HCT116 (cell line): ENCODE measurements at regions not wholly inside any gene's neighbourhood (a gene's known extent, or its start where the extent isn't known, plus 50 kb on each side); places are given as distances from the start of the nearest gene placed in this dataset.

ENCODE experiments used
- ATF3 ChIP-seq: IDR thresholded peaks from 2 replicates; pipeline ENCODE4 v1.6.1; 2012
- CBX3 ChIP-seq: IDR thresholded peaks from 2 replicates; pipeline ENCODE4 v1.6.1; 2012; ENCODE audit warnings: low read depth
- CEBPB ChIP-seq: IDR thresholded peaks from 2 replicates; pipeline ENCODE4 v1.6.1; 2012; ENCODE audit warnings: low read depth
- EZH2 ChIP-seq: fragments of 200-600 bp; sonication (generic); IDR thresholded peaks from 2 replicates; pipeline ENCODE4 v1.6.1; 2017; ENCODE audit warnings: antibody characterized with exemption, mixed run types
- FOSL1 ChIP-seq: IDR thresholded peaks from 2 replicates; pipeline ENCODE4 v1.6.1; 2012; ENCODE audit warnings: low read depth
- POLR2A ChIP-seq: IDR thresholded peaks from 2 replicates; pipeline ENCODE4 v1.7.0; 2011; ENCODE audit warnings: borderline replicate concordance; ENCODE audit not compliant: insufficient read depth, insufficient read length; ENCODE audit errors: extremely low read depth
- POLR2AphosphoS5 ChIP-seq: IDR thresholded peaks from 2 replicates; pipeline ENCODE4 v1.6.1; 2011; ENCODE audit warnings: mild to moderate bottlenecking, low read depth, low read length, moderate library complexity
- RAD21 ChIP-seq: IDR thresholded peaks from 2 replicates; pipeline ENCODE4 v1.6.1; 2012; ENCODE audit warnings: low read depth, mild to moderate bottlenecking
- SIN3A ChIP-seq: IDR thresholded peaks from 2 replicates; pipeline ENCODE4 v1.6.1; 2012; ENCODE audit warnings: low read depth
- TF ChIP-seq, protein P1 (sequence below), 3 experiments: fragments of 200-600 bp in 1 of 3; sonication (generic) in 1 of 3; IDR thresholded peaks in 2 of 3; conservative IDR thresholded peaks in 1 of 3; 2 replicates each; pipeline ENCODE4 v1.5.1; 2012 to 2017; ENCODE audit warnings: low read depth in 2 of 3, low read length in 2 of 3, antibody characterized with exemption in 1 of 3, borderline replicate concordance in 1 of 3, control low read depth in 1 of 3, mild to moderate bottlenecking in 1 of 3, mixed read lengths in 1 of 3, mixed run types in 1 of 3, moderate library complexity in 1 of 3; ENCODE audit not compliant: insufficient read depth in 1 of 3
- TF ChIP-seq, protein P2 (sequence below): IDR thresholded peaks from 2 replicates; pipeline ENCODE4 v1.6.1; 2012

DNA sequence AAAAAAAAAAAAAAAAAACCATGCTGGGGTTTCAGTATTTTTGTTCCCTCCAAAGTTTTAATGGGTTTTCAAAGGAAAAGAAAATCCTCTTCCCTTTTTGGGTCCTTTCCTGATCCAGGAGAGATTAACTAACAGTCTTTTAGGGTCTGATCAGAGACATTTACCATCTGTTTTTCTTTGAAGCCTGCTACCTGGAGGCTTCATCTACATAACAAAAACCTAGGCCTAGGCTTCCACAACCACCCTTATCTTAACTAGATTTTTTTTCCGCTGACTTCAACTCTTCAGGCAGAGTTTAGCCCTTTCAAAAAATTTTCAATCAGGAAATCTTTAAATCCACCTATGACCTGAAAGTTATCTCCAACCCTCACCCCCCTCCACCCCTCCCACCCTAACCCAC, 154.7 kb downstream of the MBD2 start:
- TF ChIP-seq, protein P1, sequence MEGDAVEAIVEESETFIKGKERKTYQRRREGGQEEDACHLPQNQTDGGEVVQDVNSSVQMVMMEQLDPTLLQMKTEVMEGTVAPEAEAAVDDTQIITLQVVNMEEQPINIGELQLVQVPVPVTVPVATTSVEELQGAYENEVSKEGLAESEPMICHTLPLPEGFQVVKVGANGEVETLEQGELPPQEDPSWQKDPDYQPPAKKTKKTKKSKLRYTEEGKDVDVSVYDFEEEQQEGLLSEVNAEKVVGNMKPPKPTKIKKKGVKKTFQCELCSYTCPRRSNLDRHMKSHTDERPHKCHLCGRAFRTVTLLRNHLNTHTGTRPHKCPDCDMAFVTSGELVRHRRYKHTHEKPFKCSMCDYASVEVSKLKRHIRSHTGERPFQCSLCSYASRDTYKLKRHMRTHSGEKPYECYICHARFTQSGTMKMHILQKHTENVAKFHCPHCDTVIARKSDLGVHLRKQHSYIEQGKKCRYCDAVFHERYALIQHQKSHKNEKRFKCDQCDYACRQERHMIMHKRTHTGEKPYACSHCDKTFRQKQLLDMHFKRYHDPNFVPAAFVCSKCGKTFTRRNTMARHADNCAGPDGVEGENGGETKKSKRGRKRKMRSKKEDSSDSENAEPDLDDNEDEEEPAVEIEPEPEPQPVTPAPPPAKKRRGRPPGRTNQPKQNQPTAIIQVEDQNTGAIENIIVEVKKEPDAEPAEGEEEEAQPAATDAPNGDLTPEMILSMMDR (IDR thresholded peaks at IDR 0.05 in 2 of 3, conservative IDR thresholded peaks at IDR 0.05 in 1 of 3; ENCODE audit: borderline replicate concordance in 1 of 3, insufficient read depth in 1 of 3, low read depth in 2 of 3, low read length in 2 of 3) = no peak
- TF ChIP-seq FOSL1 = no peak
- no peak for TF ChIP-seq RAD21
- no peak for TF ChIP-seq EZH2
- no peak for TF ChIP-seq CEBPB
- TF ChIP-seq, protein P2, sequence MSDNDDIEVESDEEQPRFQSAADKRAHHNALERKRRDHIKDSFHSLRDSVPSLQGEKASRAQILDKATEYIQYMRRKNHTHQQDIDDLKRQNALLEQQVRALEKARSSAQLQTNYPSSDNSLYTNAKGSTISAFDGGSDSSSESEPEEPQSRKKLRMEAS = no peak
- TF ChIP-seq POLR2AphosphoS5 = no peak
- no peak for TF ChIP-seq CBX3
- TF ChIP-seq SIN3A = no peak
- TF ChIP-seq POLR2A = no peak
- no peak for TF ChIP-seq ATF3
